Muscle of back (tissue), 3 donors: ENCODE measurements at regions not wholly inside any gene's neighbourhood (a gene's known extent, or its start where the extent isn't known, plus 50 kb on each side); places are given as distances from the start of the nearest gene placed in this dataset.
"Not testable (repeated sequence)": the region's sequence is repeated elsewhere in the genome, so short reads cannot be mapped to it uniquely, and the experiment has no call there.

Source experiments
- DNase-seq, 3 donors: peaks; one replicate each; pipeline versions ENCODE4 v3.0.0 to v3.0.0-alpha.2; 2013

- DNase-seq = no peak
Observed at GRCh38 chrX:45505214-45505613, 304.5 kb upstream of the DIPK2B start.

GRCh38 chrX:45503787-45504362 is 303.2 kb upstream of the DIPK2B start:
- not testable (repeated sequence) for DNase-seq

- no peak for DNase-seq
Observed at GRCh38 chrX:45502396-45502795, 301.7 kb upstream of the DIPK2B start.

GRCh38 chrX:45497290-45497689 is 296.6 kb upstream of the DIPK2B start:
- DNase-seq = no peak

- DNase-seq = no peak
Observed at GRCh38 chrX:45485719-45486118, 285.0 kb upstream of the DIPK2B start.

- peak in 1 of 3 donors; percentile 88 for DNase-seq
Observed at GRCh38 chrX:45479835-45480422, 279.3 kb upstream of the DIPK2B start.

- DNase-seq = peak in 1 of 3 donors; percentile 81
Observed at GRCh38 chrX:45479196-45479834, 278.6 kb upstream of the DIPK2B start.

GRCh38 chrX:45472968-45473367 is 272.3 kb upstream of the DIPK2B start:
- peak in 1 of 3 donors; percentile 44 for DNase-seq

GRCh38 chrX:45467537-45467936 is 266.9 kb upstream of the DIPK2B start:
- not testable (repeated sequence) for DNase-seq

GRCh38 chrX:45455732-45456131 is 255.1 kb upstream of the DIPK2B start:
- not testable (repeated sequence) for DNase-seq

- DNase-seq = no peak
Observed at GRCh38 chrX:45454290-45454689, 253.6 kb upstream of the DIPK2B start.

GRCh38 chrX:45449982-45450381 is 249.3 kb upstream of the DIPK2B start:
- no peak for DNase-seq

- DNase-seq = no peak
Observed at GRCh38 chrX:45447995-45448394, 247.3 kb upstream of the DIPK2B start.

- no peak for DNase-seq
Observed at GRCh38 chrX:45447331-45447730, 246.7 kb upstream of the DIPK2B start.

- DNase-seq = peak in 1 of 3 donors; percentile 54
Observed at GRCh38 chrX:45445745-45446412, 245.2 kb upstream of the DIPK2B start.

- DNase-seq = no peak
Observed at GRCh38 chrX:45437186-45437585, 236.5 kb upstream of the DIPK2B start.

GRCh38 chrX:45435481-45435880 is 234.8 kb upstream of the DIPK2B start:
- DNase-seq = no peak

GRCh38 chrX:45434231-45434630 is 233.6 kb upstream of the DIPK2B start:
- DNase-seq = no peak

- DNase-seq = no peak
Observed at GRCh38 chrX:45428831-45429230, 228.2 kb upstream of the DIPK2B start.

GRCh38 chrX:45424326-45424725 is 223.7 kb upstream of the DIPK2B start:
- no peak for DNase-seq

GRCh38 chrX:45422216-45422925 is 221.7 kb upstream of the DIPK2B start:
- no peak for DNase-seq

GRCh38 chrX:45421806-45422205 is 221.1 kb upstream of the DIPK2B start:
- no peak for DNase-seq
